ENCODE measurements at regions not wholly inside any gene's neighbourhood (a gene's known extent, or its start where the extent isn't known, plus 50 kb on each side); places are given as distances from the start of the nearest gene placed in this dataset.

GRCh38 chrX:43083016-43083415 lies 305.1 kb upstream of the PPP1R2C start:
- Histone ChIP-seq H3K4me3 (replicated peaks in 1 of 3; ENCODE audit: low read depth in 2 of 3, low read length in 3 of 3) (no peak overlapping the region), H2AFZ (ENCODE audit: insufficient read depth, low read depth, low read length, poor library complexity, severe bottlenecking) (no peak overlapping the region), H3K27ac (ENCODE audit: low read depth in 1 of 2, low read length in 2 of 2) (no peak overlapping the region), H3K4me2 (replicated peaks; ENCODE audit: extremely low read depth, low read length, poor library complexity, severe bottlenecking) (no peak overlapping the region), H3K79me2 (ENCODE audit: insufficient read depth, low read length) (no peaks in the 10 kb centered on the region), H3K4me1 (ENCODE audit: control insufficient read depth in 1 of 2, insufficient read depth in 2 of 2, low read length in 2 of 2) (no peaks in the 10 kb centered on the region), H3K36me3 (replicated peaks in 1 of 2; ENCODE audit: control insufficient read depth in 1 of 2, insufficient read depth in 2 of 2, low read length in 2 of 2) (no peaks in the 10 kb centered on the region), H3K9me3 (replicated peaks in 1 of 2; ENCODE audit: control insufficient read depth in 1 of 2, insufficient read depth in 1 of 2, low read length in 2 of 2) (peaks cover 0 to 6% of the 10 kb centered on the region in 2 donors), H3K27me3 (ENCODE audit: control insufficient read depth in 2 of 2, insufficient read depth in 2 of 2, low read length in 2 of 2) (no peaks in the 10 kb centered on the region), H4K20me1 (ENCODE audit: insufficient read depth, low read length) (no peaks in the 10 kb centered on the region), H3K9ac (ENCODE audit: insufficient read depth, low read length, poor library complexity, severe bottlenecking) (no peak overlapping the region)
- Mint-ChIP-seq H3K27me3 (ENCODE audit: low read depth in 3 of 3) (no peaks in the 10 kb centered on the region), H3K4me3 (no peak overlapping the region), H3K9me3 (peaks cover 0 to 15% (median 3%) of the 10 kb centered on the region in 7 donors), H3K36me3 (no peaks in the 10 kb centered on the region), H3K4me1 (no peaks in the 10 kb centered on the region), H3K27ac (no peak overlapping the region)
- intact Hi-C loops (cut with micrococcal nuclease): no loop called here
- no CpG with 5 or more reads among the region's 1 CpG for WGBS (ENCODE audit: insufficient coverage)
- no peak for TF ChIP-seq CTCF (IDR thresholded peaks at IDR 0.05)
- no peak for DNase-seq

GRCh38 chrX:43087830-43088229 lies 309.9 kb upstream of the PPP1R2C start:
- Mint-ChIP-seq H3K27ac (no peak overlapping the region), H3K36me3 (no peaks in the 10 kb centered on the region), H3K9me3 (peaks cover 0 to 12% (median 4%) of the 10 kb centered on the region in 7 donors), H3K4me1 (no peaks in the 10 kb centered on the region), H3K4me3 (no peak overlapping the region), H3K27me3 (ENCODE audit: low read depth in 3 of 3) (no peaks in the 10 kb centered on the region)
- Histone ChIP-seq H3K27me3 (ENCODE audit: control insufficient read depth in 2 of 2, insufficient read depth in 2 of 2, low read length in 2 of 2) (no peaks in the 10 kb centered on the region), H3K9me3 (replicated peaks in 1 of 2; ENCODE audit: control insufficient read depth in 1 of 2, insufficient read depth in 1 of 2, low read length in 2 of 2) (peaks cover 0 to 6% of the 10 kb centered on the region in 2 donors), H3K36me3 (replicated peaks in 1 of 2; ENCODE audit: control insufficient read depth in 1 of 2, insufficient read depth in 2 of 2, low read length in 2 of 2) (no peaks in the 10 kb centered on the region), H4K20me1 (ENCODE audit: insufficient read depth, low read length) (no peaks in the 10 kb centered on the region), H3K9ac (ENCODE audit: insufficient read depth, low read length, poor library complexity, severe bottlenecking) (no peak overlapping the region), H3K4me3 (replicated peaks in 1 of 3; ENCODE audit: low read depth in 2 of 3, low read length in 3 of 3) (no peak overlapping the region), H3K79me2 (ENCODE audit: insufficient read depth, low read length) (no peaks in the 10 kb centered on the region), H3K4me1 (ENCODE audit: control insufficient read depth in 1 of 2, insufficient read depth in 2 of 2, low read length in 2 of 2) (no peaks in the 10 kb centered on the region), H2AFZ (ENCODE audit: insufficient read depth, low read depth, low read length, poor library complexity, severe bottlenecking) (no peak overlapping the region), H3K27ac (ENCODE audit: low read depth in 1 of 2, low read length in 2 of 2) (no peak overlapping the region), H3K4me2 (replicated peaks; ENCODE audit: extremely low read depth, low read length, poor library complexity, severe bottlenecking) (no peak overlapping the region)
- no peak for TF ChIP-seq CTCF (IDR thresholded peaks at IDR 0.05)
- intact Hi-C loops (cut with micrococcal nuclease): no loop called here
- DNase-seq: no peak
